ENCODE measurements at regions not wholly inside any gene's neighbourhood (a gene's known extent, or its start where the extent isn't known, plus 50 kb on each side); places are given as distances from the start of the nearest gene placed in this dataset.

DNA sequence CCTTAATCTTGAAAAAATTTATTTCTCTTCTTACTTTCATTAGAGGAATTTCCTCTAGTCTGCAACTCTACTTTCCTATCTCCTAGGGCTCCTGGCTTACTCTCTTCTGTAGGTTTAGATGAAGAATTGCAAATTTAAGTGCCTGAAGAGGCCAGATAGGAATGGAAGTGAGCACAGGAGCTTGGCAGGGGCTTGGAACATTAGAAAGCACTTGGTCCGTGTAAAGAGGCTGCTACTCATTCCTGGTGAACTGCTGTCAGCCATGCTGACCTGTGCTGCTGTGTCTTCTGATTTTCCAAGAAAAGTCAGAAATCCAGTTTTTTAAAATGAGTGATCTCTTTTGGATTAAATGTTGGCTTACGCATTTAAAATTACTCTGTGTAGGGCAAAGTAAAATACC is 210.9 kb upstream of the CLINT1 start:
- H4K20me1 ChIP-seq (ENCODE audit: insufficient read depth, low read length), result no peaks in the 10 kb centered on the region
- no peak overlapping the region for H2AFZ ChIP-seq (ENCODE audit: low read depth, low read length)
- H3K36me3 ChIP-seq (ENCODE audit: insufficient read depth, low read length), result no peaks in the 10 kb centered on the region
- H3K79me2 ChIP-seq (ENCODE audit: insufficient read depth, low read length), result no peaks in the 10 kb centered on the region
- no peak overlapping the region for H3K27ac ChIP-seq (ENCODE audit: low read length)
- no peak for ATAC-seq (ENCODE audit: insufficient read depth, low read depth)
- H3K4me2 ChIP-seq (ENCODE audit: insufficient read depth, low read length), result no peak overlapping the region
- peaks cover 5% of the 10 kb centered on the region; the same call in 1 of the 2 replicates for H3K4me1 ChIP-seq (ENCODE audit: insufficient read depth, low read length)
- no peaks in the 10 kb centered on the region for H3K27me3 ChIP-seq (ENCODE audit: insufficient read depth, low read length, poor library complexity)
- no peak overlapping the region for H3K4me3 ChIP-seq (ENCODE audit: low read depth in 1 of 2, low read length in 2 of 2)
- no peak overlapping the region for H3K9ac ChIP-seq (ENCODE audit: low read depth, low read length)
- DNase-seq, result no peak
- no peaks in the 10 kb centered on the region for H3K9me3 ChIP-seq (ENCODE audit: insufficient read depth, low read length, severe bottlenecking)
- TF ChIP-seq EZH2 (IDR thresholded peaks at IDR 0.05; ENCODE audit: borderline replicate concordance, low read depth, low read length, severe bottlenecking), result no peak
- TF ChIP-seq, protein P1, sequence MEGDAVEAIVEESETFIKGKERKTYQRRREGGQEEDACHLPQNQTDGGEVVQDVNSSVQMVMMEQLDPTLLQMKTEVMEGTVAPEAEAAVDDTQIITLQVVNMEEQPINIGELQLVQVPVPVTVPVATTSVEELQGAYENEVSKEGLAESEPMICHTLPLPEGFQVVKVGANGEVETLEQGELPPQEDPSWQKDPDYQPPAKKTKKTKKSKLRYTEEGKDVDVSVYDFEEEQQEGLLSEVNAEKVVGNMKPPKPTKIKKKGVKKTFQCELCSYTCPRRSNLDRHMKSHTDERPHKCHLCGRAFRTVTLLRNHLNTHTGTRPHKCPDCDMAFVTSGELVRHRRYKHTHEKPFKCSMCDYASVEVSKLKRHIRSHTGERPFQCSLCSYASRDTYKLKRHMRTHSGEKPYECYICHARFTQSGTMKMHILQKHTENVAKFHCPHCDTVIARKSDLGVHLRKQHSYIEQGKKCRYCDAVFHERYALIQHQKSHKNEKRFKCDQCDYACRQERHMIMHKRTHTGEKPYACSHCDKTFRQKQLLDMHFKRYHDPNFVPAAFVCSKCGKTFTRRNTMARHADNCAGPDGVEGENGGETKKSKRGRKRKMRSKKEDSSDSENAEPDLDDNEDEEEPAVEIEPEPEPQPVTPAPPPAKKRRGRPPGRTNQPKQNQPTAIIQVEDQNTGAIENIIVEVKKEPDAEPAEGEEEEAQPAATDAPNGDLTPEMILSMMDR (IDR thresholded peaks at IDR 0.05; ENCODE audit: borderline replicate concordance, extremely low read depth, low read length, poor library complexity, severe bottlenecking), result no peak

DNA sequence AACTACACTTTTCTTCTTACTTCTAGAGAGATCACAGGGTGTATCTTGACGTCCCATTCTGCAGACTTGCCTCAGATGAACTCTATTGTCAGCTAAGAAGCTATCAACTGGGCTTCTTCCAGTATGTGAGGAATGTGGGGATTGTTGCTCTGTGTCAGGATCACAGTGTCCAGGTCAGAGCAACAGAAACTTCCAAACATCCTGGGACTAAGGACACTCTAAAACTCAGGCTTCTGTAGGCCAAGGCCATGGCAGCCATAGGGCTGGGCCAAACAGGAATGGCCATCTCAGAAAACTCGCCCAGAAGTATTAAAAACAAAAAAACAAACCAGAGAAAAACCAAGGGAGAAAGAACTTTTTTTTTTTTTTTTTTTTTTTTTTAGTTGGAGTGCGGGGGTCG is 210.0 kb upstream of the CLINT1 start:
- DNase-seq (no peak), ATAC-seq (ENCODE audit: insufficient read depth, low read depth) (no peak)
- H3K79me2 ChIP-seq (ENCODE audit: insufficient read depth, low read length), result no peaks in the 10 kb centered on the region
- no peaks in the 10 kb centered on the region for H4K20me1 ChIP-seq (ENCODE audit: insufficient read depth, low read length)
- H3K27ac ChIP-seq (ENCODE audit: low read length), result no peak overlapping the region
- H3K4me3 ChIP-seq (ENCODE audit: low read depth in 1 of 2, low read length in 2 of 2), result no peak overlapping the region
- no peaks in the 10 kb centered on the region for H3K9me3 ChIP-seq (ENCODE audit: insufficient read depth, low read length, severe bottlenecking)
- H3K4me1 ChIP-seq (ENCODE audit: insufficient read depth, low read length), result peaks cover 5% of the 10 kb centered on the region; the same call in 1 of the 2 replicates
- H2AFZ ChIP-seq (ENCODE audit: low read depth, low read length), result no peak overlapping the region
- H3K9ac ChIP-seq (ENCODE audit: low read depth, low read length), result no peak overlapping the region
- no peaks in the 10 kb centered on the region for H3K36me3 ChIP-seq (ENCODE audit: insufficient read depth, low read length)
- H3K27me3 ChIP-seq (ENCODE audit: insufficient read depth, low read length, poor library complexity), result no peaks in the 10 kb centered on the region
- no peak for TF ChIP-seq EZH2 (IDR thresholded peaks at IDR 0.05; ENCODE audit: borderline replicate concordance, low read depth, low read length, severe bottlenecking)
- TF ChIP-seq, protein P1 (IDR thresholded peaks at IDR 0.05; ENCODE audit: borderline replicate concordance, extremely low read depth, low read length, poor library complexity, severe bottlenecking), result no peak
- no peak overlapping the region for H3K4me2 ChIP-seq (ENCODE audit: insufficient read depth, low read length)

DNA sequence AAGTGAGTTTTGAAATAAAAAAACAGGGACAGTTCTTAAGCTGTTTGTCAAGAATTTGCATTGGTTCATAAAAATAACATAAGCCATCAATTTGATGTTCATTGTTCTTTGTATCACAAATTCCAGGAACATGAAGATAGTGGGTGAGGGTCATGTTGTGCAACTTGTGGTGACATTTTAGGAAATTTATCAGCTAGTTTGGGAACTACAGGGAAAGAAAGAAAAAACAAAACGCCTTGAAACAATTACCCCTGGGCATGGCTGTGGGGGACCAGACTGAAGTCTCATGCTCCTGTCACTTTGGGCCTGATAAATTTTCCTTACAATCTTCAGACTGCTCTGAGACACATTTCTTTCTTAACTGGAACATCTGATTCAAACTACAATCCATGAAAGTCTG is 207.1 kb upstream of the CLINT1 start:
- ATAC-seq (ENCODE audit: insufficient read depth, low read depth), result no peak

More for the DNA sequence above, 207.1 kb upstream of the CLINT1 start:
- Histone ChIP-seq H4K20me1 (ENCODE audit: insufficient read depth, low read length) (no peaks in the 10 kb centered on the region), H3K9ac (ENCODE audit: low read depth, low read length) (no peak overlapping the region), H3K9me3 (ENCODE audit: insufficient read depth, low read length, severe bottlenecking) (no peaks in the 10 kb centered on the region), H3K4me3 (ENCODE audit: low read depth in 1 of 2, low read length in 2 of 2) (no peak overlapping the region), H3K27me3 (ENCODE audit: insufficient read depth, low read length, poor library complexity) (no peaks in the 10 kb centered on the region), H3K27ac (ENCODE audit: low read length) (no peak overlapping the region), H3K36me3 (ENCODE audit: insufficient read depth, low read length) (no peaks in the 10 kb centered on the region), H3K4me1 (ENCODE audit: insufficient read depth, low read length) (peaks cover 5% of the 10 kb centered on the region; the same call in 1 of the 2 replicates), H2AFZ (ENCODE audit: low read depth, low read length) (no peak overlapping the region), H3K4me2 (ENCODE audit: insufficient read depth, low read length) (no peak overlapping the region), H3K79me2 (ENCODE audit: insufficient read depth, low read length) (no peaks in the 10 kb centered on the region)
- TF ChIP-seq, protein P1 (IDR thresholded peaks at IDR 0.05; ENCODE audit: borderline replicate concordance, extremely low read depth, low read length, poor library complexity, severe bottlenecking), result no peak
- no peak for TF ChIP-seq EZH2 (IDR thresholded peaks at IDR 0.05; ENCODE audit: borderline replicate concordance, low read depth, low read length, severe bottlenecking)
- DNase-seq, result no peak
